T follicular helper cell (primary cell): ENCODE measurements at regions not wholly inside any gene's neighbourhood (a gene's known extent, or its start where the extent isn't known, plus 50 kb on each side); places are given as distances from the start of the nearest gene placed in this dataset.
"Not testable (repeated sequence)": the region's sequence is repeated elsewhere in the genome, so short reads cannot be mapped to it uniquely, and the experiment has no call there.

Source experiments
- DNase-seq: peaks from one replicate; pipeline ENCODE4 v3.0.0-alpha.2; 2020; ENCODE audit warnings: low read depth

GRCh38 chr15:26028086-26028740 is 165.1 kb upstream of the ATP10A start:
- no peak for DNase-seq

- not testable (repeated sequence) for DNase-seq
Measured at GRCh38 chr15:26026671-26027070, 163.5 kb upstream of the ATP10A start.

DNA sequence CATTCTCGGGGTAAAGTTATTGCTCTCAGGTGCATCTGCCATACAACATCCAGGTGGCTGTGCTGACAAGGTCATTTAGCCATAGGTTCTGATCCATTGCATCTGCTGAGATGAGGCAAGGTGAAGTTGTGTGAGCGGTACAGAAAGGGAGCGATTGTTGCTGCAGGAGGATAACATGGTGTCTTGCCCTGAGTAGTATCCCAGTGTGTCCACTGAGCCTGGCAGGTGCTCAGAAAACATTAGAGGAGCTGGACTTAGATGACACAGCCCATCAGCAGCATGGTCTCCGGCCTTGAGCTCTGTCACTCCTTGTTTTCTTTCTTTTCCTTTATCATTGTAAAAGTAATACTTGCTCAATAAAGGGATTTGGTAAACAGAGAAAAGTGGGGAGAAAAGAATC is 161.1 kb upstream of the ATP10A start:
- DNase-seq: no peak

DNA sequence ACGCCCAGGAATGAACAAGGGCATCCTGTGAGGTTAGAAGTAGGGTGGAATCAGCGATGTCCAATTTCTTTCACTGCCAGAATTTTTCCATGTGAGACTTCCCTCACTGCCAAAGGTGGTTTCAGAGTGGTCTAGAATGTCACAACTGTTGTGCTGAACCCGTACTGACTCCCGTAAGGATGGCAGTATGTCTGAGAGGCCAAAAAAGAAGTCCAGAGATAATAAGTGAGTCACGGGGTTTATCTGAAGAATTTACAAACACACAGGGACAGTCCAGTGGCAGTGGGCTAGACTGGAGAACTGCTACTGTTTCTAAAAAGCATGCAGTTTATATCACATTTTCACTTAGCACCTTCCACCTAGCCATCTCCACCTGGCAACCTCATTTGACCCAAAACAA is 160.6 kb upstream of the ATP10A start:
- DNase-seq: no peak

DNA sequence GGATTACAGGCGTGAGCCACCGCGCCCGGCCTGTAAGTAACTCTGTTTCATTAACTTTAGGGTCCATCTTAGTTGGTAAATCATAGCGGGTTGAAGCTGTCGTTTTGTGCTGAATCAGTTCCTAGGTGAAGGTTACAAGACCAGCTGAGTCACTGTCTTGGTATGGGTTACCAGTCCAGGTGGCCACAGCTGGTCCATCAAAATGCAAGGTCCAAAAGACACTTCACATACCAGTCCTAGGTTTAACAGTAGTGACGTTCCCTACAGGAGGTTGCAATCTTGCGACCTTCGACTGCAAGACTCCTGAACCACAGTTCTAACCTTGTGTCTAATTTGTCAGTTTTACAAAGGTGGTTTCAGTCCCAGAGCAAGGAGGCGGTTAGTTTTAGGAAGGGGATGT is 160.1 kb upstream of the ATP10A start:
- DNase-seq: no peak

DNA sequence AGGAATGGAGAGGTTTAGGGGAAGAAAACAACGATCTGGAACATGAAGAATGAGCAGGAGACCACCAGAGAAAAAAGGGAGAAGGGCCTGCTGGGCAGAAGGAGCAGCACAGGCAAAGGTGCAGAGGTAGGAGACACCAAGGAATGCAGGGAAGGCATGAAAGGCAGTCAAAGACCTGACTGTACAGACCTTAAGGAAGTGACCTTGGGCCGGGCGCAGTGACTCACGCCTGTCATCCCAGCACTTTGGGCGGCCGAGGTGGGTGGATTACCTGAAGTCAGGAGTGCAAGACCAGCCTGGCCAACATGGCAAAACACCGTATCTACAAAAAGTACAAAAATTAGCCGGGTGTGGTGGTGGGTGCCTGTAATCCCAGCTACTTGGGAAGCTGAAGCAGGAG is 157.7 kb upstream of the ATP10A start:
- no peak for DNase-seq

GRCh38 chr15:26017665-26018064 is 154.5 kb upstream of the ATP10A start:
- no peak for DNase-seq

- no peak for DNase-seq
Measured at GRCh38 chr15:26015516-26016075, 152.5 kb upstream of the ATP10A start.

DNA sequence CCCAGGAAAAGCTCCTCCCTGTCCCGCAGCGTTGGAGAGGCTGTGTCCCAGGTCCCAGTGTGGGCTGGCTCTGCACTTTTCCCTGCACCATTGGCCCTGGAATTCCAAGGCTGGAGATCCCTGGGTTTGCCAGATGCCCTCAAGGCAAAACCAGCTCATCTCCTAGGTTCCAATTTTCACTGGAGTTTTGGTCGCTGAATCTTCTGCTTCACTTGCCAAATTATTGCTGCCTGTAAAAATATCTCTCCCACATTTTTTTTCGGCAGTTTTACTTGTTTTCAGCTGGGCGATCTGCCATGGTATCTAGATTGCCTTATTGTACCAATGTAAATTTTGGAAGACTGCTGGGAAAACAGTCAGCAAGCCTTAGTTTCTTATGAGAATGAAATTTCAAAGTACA is 150.9 kb upstream of the ATP10A start:
- no peak for DNase-seq

- DNase-seq: no peak
Measured at GRCh38 chr15:26011916-26012315, 148.8 kb upstream of the ATP10A start.

- DNase-seq: no peak
Measured at GRCh38 chr15:26007151-26007550, 144.0 kb upstream of the ATP10A start.

DNA sequence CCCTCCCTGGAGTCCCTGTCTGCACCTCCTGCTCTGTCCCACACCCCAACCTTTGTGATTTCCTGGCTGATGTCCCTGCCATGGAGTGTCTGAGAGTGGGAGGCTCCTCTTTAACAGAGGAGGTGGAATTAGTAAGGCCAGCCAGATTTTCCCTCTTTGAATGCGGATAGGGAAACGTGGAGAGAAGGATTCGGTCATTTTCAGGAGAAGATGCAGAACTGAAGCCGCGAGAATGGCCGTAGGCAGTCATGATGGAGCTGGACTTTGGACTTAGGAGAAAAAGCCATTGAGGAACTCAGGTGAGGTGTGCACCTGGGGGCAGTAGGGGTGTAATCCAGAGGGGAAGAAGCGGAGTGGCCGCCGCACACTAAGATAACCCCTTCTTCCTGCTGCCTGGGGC is 138.1 kb upstream of the ATP10A start:
- DNase-seq: no peak

GRCh38 chr15:25993506-25993905 is 130.4 kb upstream of the ATP10A start:
- DNase-seq: no peak

DNA sequence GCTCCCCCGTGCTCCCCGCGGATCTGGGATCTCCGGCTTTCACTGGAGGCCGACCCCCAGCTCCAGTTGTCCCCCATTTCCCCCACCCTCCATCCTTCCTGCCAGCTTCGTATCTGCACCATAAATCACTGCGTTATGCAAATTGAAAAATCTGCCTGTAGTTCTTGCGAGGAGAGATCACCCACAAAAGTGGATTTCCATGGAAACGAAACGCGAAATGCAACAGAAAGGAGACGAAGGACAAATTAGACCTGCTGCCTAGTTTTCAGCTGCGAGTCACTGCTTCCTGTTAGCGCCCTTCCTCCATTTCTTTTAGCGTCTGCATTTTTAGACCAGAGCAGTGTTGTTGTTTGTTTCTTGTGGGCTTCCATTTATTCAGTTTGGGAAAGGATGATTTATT is 127.1 kb upstream of the ATP10A start:
- DNase-seq: no peak

DNA sequence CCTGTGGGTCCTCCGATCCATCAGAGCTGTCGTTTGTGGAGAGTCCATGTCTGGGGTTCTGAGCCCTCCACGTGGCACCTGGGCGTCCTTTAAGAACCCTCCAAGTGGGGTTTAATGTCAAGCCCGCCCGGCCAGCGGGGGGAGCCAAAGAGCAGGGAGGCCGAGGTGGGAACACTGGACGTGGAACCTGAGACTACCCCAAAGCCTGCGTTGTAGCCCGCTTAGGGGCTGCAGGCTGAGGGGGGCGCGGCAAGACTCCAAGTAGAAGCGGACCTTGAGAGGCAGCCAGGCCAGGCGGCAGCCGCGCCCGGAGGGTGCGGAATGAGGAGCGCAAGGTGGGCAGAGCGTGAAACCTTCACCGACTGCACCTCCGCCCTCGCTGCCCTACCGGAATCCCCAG is 126.2 kb upstream of the ATP10A start:
- no peak for DNase-seq

GRCh38 chr15:25988716-25989115 is 125.6 kb upstream of the ATP10A start:
- not testable (repeated sequence) for DNase-seq

GRCh38 chr15:25987638-25988037 is 124.5 kb upstream of the ATP10A start:
- no peak for DNase-seq

- DNase-seq: no peak
Measured at GRCh38 chr15:25985165-25985564, 122.0 kb upstream of the ATP10A start.

GRCh38 chr15:25982736-25983135 is 119.6 kb upstream of the ATP10A start:
- DNase-seq: no peak

DNA sequence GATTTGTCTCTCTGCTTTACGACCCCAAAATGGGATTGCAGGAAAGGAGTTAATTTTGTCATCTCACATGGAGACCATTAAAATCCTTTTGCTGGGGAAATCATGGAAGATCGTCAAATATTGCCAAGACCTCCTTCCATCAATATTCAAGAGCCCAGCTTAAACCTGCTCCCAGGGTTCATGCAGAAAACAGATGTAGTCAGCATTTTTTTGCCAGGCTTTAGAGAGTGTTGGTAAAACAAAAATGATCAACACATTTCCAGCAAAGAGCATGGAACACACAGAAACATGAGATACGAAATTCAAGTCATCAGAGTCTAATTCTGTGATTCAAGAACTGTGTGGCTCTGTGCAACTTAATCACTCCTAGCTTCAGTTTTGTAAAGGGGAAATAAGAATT is 118.0 kb upstream of the ATP10A start:
- DNase-seq: no peak

DNA sequence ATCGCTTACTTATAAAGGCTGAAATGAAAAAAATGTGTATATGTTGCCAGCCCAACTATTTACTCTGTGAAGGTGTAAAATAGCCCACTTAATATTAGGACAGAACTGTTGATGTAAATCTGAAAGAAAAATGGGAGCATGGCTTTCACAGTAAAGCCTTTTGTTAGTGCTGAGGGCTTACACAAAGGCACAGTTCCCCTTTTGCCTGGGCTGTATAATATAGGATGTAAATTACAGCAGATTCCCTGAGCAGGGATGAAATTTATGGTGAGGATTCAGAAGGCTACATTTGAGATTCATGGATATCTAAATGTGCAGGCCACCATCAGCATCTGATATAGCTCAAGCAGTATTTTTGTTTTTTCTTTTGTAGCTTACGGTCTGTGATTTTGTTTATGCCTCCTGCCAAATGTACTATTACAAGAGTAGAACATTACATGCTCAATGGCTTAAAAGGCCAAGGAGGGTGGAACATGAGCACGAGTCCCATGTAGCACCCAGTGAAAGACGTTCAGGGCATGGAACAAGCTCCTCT is 109.1 kb upstream of the ATP10A start:
- no peak for DNase-seq

DNA sequence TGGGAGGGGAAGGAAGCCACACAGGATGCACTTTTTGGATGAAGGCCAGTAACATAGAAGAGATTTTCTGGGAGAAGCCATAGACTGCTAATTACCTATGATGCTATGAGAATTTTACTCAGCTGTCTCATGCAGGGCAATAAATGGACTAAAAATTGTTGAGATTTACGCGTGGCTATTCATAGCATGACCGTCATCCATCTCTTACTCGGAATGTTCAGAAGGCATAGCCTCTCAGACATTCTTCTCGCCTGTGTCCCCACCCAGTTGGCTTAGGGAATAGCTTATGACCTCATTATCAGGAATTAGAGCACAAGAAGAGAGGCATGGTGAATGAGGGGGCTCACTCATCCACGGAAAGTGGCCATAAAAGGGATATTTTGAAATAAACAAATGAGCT is 107.9 kb upstream of the ATP10A start:
- no peak for DNase-seq

DNA sequence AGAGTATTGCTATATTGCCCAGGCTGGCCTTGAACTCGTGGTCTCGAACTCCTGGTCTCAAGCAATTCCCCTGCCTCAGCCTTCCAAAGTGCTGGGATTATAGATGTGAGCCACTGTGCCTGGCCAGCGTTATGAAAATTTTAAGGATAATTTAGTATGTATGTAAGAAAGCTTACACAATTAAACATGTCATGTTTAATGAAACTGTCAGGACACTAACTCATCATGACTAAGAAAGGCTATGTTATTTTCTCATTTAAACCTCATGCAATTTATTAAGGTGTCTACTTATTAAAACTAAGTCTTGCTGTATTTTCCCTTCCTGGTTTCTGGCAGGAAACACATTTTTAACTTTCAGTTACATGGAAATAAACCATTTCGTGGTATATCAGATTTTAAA is 106.8 kb upstream of the ATP10A start:
- no peak for DNase-seq

DNA sequence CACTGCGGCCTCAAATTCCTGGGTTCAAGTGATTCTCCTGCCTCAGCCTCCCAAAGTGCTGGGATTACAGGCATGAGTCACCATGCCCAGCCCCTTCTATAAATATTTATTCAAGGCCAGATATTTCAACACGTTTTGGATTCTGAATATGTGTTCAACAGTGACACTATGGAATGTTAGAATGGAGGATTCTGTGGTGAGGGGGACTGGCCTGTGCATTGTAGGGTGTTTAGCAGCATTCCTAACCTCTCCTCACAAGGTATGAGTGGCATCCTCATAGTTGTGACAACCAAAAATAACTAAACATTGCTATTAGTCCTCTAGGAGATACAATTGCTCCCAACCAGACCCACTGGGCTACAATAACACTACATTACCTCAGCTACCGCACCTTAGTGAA is 104.0 kb upstream of the ATP10A start:
- no peak for DNase-seq
